GM23248 (cell line): ENCODE measurements at regions not wholly inside any gene's neighbourhood (a gene's known extent, or its start where the extent isn't known, plus 50 kb on each side); places are given as distances from the start of the nearest gene placed in this dataset.

Experiments
- EZH2 ChIP-seq: fragments of 200-600 bp; sonication (generic); IDR thresholded peaks from 2 replicates; pipeline ENCODE4 v1.6.1; 2018; ENCODE audit warnings: antibody characterized with exemption, mild to moderate bottlenecking; ENCODE audit not compliant: insufficient read depth, poor library complexity, severe bottlenecking
- EZH2phosphoT487 ChIP-seq: fragments of 200-600 bp; sonication (generic); IDR thresholded peaks from 2 replicates; pipeline ENCODE4 v1.6.1; 2018; ENCODE audit warnings: antibody characterized with exemption, moderate library complexity, mild to moderate bottlenecking, low read depth; ENCODE audit not compliant: insufficient read depth

- TF ChIP-seq EZH2 (no peak), EZH2phosphoT487 (no peak)
Measured at GRCh38 chr18:67151366-67151765, 365.2 kb downstream of the DSEL start.
